Gastrocnemius medialis (tissue), 4 donors: ENCODE measurements at regions not wholly inside any gene's neighbourhood (a gene's known extent, or its start where the extent isn't known, plus 50 kb on each side); places are given as distances from the start of the nearest gene placed in this dataset.
"Not testable (repeated sequence)": the region's sequence is repeated elsewhere in the genome, so short reads cannot be mapped to it uniquely, and the experiment has no call there.

Experiments
- ATAC-seq, 2 donors: fragments of 150-250 bp; one replicate each; pipeline ENCODE4 v1.9.1; 2016
- DNase-seq, 2 donors: peaks; one replicate each; pipeline ENCODE4 v3.0.0-alpha.2; 2019
- H3K27ac ChIP-seq, 4 donors: fragments of 200-600 bp; sonication (generic); 1 replicate in 1 of 4; 2 replicates in 3 of 4; pipeline ENCODE4 v1.5.1; 2016 to 2018; ENCODE audit warnings: mild to moderate bottlenecking in 2 of 4, moderate library complexity in 1 of 4
- H3K27me3 ChIP-seq, 3 donors: fragments of 200-600 bp; sonication (generic) in 2 of 3; 1 replicate in 1 of 3; 2 replicates in 2 of 3; pipeline versions ENCODE4 v1.5.1 to v1.6.0; 2016 to 2019; ENCODE audit warnings: mild to moderate bottlenecking in 1 of 3, moderate library complexity in 1 of 3
- H3K36me3 ChIP-seq, 2 donors: fragments of 200-600 bp; sonication (generic) in 1 of 2; one replicate each; pipeline ENCODE4 v1.5.1; 2017 to 2018
- H3K4me1 ChIP-seq, 2 donors: fragments of 200-600 bp; sonication (generic) in 1 of 2; one replicate each; pipeline ENCODE4 v1.5.1; 2016 to 2017; ENCODE audit warnings: mild to moderate bottlenecking in 2 of 2
- H3K4me3 ChIP-seq, 4 donors: fragments of 200-600 bp; sonication (generic) in 3 of 4; 1 replicate in 1 of 4; 2 replicates in 3 of 4; pipeline ENCODE4 v1.5.1; 2016 to 2019; ENCODE audit warnings: mild to moderate bottlenecking in 2 of 4
- H3K9me3 ChIP-seq, 3 donors: fragments of 200-600 bp; sonication (generic) in 2 of 3; 1 replicate in 1 of 3; 2 replicates in 2 of 3; pipeline ENCODE4 v1.5.1; 2016 to 2019
- CTCF ChIP-seq, 5 experiments: fragments of 450-650 bp in 3 of 5; fragments of 200-600 bp in 2 of 5; sonication (generic) in 2 of 5; IDR thresholded peaks in 4 of 5; conservative IDR thresholded peaks in 1 of 5; 1 replicate in 4 of 5; 2 replicates in 1 of 5; pipeline ENCODE4 v1.5.1; 2016 to 2019; ENCODE audit warnings: antibody characterized with exemption in 5 of 5, mild to moderate bottlenecking in 3 of 5, moderate library complexity in 3 of 5
- POLR2A ChIP-seq, 2 donors: fragments of 450-650 bp; IDR thresholded peaks; one replicate each; pipeline ENCODE4 v1.6.1; 2017; ENCODE audit warnings: antibody characterized with exemption in 2 of 2, mild to moderate bottlenecking in 2 of 2, moderate library complexity in 2 of 2
- in situ Hi-C, 4 donors: fragments of 200-750 bp; cut with MboI; loops; one replicate each; pipeline versions ENCODE4 v1.15.0 to v1.8.0; 2017; ENCODE audit warnings: low sequenced_read_pairs in 4 of 4
- intact Hi-C: fragments of 100-400 bp; cut with DNase I; formaldehyde crosslinking; loops from one replicate; pipeline ENCODE4 v1.15.1; 2023; ENCODE audit warnings: low total_unique reads

- no peaks in the 10 kb centered on the region for H3K4me1 ChIP-seq
- H3K4me3 ChIP-seq: no peak overlapping the region
- no peak for TF ChIP-seq POLR2A (IDR thresholded peaks at IDR 0.05)
- TF ChIP-seq CTCF (IDR thresholded peaks at IDR 0.05 in 4 of 5, conservative IDR thresholded peaks at IDR 0.05 in 1 of 5): no peak
- in situ Hi-C loops: no loop called here
- H3K9me3 ChIP-seq: no peaks in the 10 kb centered on the region
- H3K27ac ChIP-seq: no peak overlapping the region
- H3K27me3 ChIP-seq: no peaks in the 10 kb centered on the region
- intact Hi-C loops: no loop called here
- ATAC-seq (peak in 1 of 2 donors; percentile 43), DNase-seq (no peak)
- no peaks in the 10 kb centered on the region for H3K36me3 ChIP-seq
Measured at GRCh38 chr2:95669441-95669991, 77.7 kb downstream of the TRIM43 start.

- Histone ChIP-seq H3K4me3 (no peak overlapping the region), H3K9me3 (no peaks in the 10 kb centered on the region), H3K27ac (no peak overlapping the region), H3K36me3 (no peaks in the 10 kb centered on the region), H3K4me1 (no peaks in the 10 kb centered on the region), H3K27me3 (no peaks in the 10 kb centered on the region)
- DNase-seq (no peak), ATAC-seq (peak in 1 of 2 donors; percentile 34)
- in situ Hi-C loops: no loop called here
- intact Hi-C loops: no loop called here
- TF ChIP-seq CTCF (IDR thresholded peaks at IDR 0.05 in 4 of 5, conservative IDR thresholded peaks at IDR 0.05 in 1 of 5) (no peak), POLR2A (IDR thresholded peaks at IDR 0.05) (no peak)
Measured at GRCh38 chr2:95670167-95670566, 78.4 kb downstream of the TRIM43 start.

GRCh38 chr2:95670686-95671085 is 78.9 kb downstream of the TRIM43 start:
- ATAC-seq (no peak), DNase-seq (no peak)
- no peaks in the 10 kb centered on the region for H3K27me3 ChIP-seq
- no peaks in the 10 kb centered on the region for H3K4me1 ChIP-seq
- no peak overlapping the region for H3K27ac ChIP-seq
- no peaks in the 10 kb centered on the region for H3K9me3 ChIP-seq
- TF ChIP-seq POLR2A (IDR thresholded peaks at IDR 0.05) (no peak), CTCF (IDR thresholded peaks at IDR 0.05 in 4 of 5, conservative IDR thresholded peaks at IDR 0.05 in 1 of 5) (no peak)
- in situ Hi-C loops: no loop called here
- H3K4me3 ChIP-seq: no peak overlapping the region
- H3K36me3 ChIP-seq: no peaks in the 10 kb centered on the region
- intact Hi-C loops: no loop called here

- intact Hi-C loops: not testable (repeated sequence)
Measured at GRCh38 chr2:95671171-95671570, 79.4 kb downstream of the TRIM43 start.

GRCh38 chr2:95671992-95672391 is 80.2 kb downstream of the TRIM43 start:
- ATAC-seq, DNase-seq, H3K36me3 ChIP-seq, H3K27ac ChIP-seq, H3K27me3 ChIP-seq, H3K4me1 ChIP-seq, intact Hi-C loops, H3K9me3 ChIP-seq, H3K4me3 ChIP-seq, in situ Hi-C loops: not testable (repeated sequence)

More at GRCh38 chr2:95671171-95671570, 79.4 kb downstream of the TRIM43 start:
- H3K27ac ChIP-seq, H3K4me3 ChIP-seq, ATAC-seq, H3K36me3 ChIP-seq, in situ Hi-C loops, H3K9me3 ChIP-seq, H3K4me1 ChIP-seq, H3K27me3 ChIP-seq, DNase-seq: not testable (repeated sequence)

GRCh38 chr2:95672500-95672899 is 80.7 kb downstream of the TRIM43 start:
- H3K27me3 ChIP-seq, ATAC-seq, in situ Hi-C loops, DNase-seq, intact Hi-C loops, H3K27ac ChIP-seq, H3K9me3 ChIP-seq, H3K4me1 ChIP-seq, H3K4me3 ChIP-seq, H3K36me3 ChIP-seq: not testable (repeated sequence)
